ENCODE measurements at regions not wholly inside any gene's neighbourhood (a gene's known extent, or its start where the extent isn't known, plus 50 kb on each side); places are given as distances from the start of the nearest gene placed in this dataset.
"Not testable (repeated sequence)": the region's sequence is repeated elsewhere in the genome, so short reads cannot be mapped to it uniquely, and the experiment has no call there.

DNA sequence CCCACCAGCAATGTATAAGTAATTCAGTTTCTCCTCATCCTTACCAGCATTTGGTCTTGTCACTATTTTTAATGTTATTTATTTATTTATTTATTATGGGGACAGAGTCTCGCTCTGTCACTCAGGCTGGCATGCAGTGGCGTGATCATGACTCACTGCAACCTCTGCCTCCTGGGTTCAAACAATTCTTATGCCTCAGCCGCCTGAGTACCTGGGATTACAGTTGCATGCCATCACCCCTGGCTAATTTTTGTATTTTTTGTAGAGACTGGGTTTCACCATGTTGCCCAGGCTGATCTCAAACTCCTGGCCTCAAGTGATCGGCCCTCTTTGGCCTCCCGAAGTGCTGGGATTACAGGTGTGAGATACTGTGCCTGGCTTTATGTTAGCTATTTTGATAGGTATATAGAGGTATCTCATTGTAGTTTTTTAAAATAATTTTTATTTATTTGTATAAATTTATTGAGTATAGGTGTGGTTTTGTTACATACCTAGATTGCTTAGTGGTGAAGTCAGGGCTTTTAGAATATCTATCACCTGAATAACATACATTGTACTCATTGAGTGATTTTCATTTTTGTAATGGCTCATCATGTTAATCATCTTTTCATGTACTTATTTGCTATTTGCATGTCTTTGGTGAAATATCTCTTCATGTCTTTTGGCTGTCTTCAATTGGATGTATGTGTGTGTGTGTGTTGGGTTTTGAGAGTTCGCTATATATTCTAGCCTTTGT lies 53.3 kb downstream of the TANC2 start:
- no peak for DNase-seq

DNA sequence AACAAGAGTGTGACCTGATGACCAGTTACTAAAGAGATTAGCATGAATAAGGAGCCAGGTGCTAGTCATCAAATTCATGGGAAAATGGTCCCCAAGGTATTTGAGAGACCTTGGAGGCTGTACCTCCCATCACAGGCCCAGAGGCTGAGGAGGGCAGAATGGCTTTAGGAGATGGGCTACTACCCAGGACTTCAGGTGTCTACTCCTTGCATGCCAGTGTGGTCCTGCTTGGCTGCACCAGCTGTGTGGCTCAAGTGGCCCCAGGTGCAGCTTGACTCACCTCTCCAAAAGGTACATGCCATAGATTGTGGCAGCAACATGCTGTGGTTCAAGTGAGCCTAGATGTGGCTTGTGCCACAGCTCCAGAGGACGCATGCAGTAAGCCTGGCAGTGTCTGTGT lies 56.5 kb downstream of the TANC2 start:
- no peak for DNase-seq

DNA sequence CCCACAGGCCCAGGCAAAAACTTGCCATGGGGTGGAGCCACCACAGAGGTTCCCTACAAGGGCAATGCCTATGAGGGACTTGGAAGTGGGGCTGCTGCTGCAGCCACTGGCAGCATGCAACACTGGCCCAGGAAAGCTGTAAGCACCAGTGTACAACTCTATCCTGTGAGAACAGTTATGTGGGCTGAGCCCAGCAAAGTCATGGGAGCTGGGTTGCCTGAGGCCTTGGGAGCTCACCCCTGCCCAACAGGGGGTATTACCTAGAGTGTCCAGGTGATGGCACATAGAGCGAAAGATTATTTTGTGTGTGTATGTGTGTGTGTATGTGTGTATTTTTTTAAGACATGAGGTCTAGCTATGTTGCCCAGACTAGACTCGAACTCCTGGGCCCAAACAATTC lies 57.0 kb downstream of the TANC2 start:
- no peak for DNase-seq

DNA sequence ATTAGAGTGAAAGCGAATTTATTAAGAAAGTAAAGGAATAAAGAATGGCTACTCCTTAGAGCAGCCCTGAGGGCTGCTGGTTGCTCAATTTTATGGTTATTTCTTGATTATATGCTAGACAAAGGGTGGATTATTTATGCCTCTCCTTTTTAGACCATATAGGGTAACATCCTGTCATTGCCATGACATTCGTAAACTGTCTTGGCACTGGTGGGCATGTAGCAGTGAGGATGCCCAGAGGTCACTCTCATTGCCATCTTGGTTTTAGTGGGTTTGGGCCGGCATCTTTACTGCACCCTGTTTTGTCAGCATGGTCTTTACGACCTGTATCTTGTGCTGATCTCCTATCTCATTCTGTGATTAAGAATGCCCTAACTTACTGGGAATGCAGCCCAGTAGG lies 58.2 kb downstream of the TANC2 start:
- DNase-seq = no peak

DNA sequence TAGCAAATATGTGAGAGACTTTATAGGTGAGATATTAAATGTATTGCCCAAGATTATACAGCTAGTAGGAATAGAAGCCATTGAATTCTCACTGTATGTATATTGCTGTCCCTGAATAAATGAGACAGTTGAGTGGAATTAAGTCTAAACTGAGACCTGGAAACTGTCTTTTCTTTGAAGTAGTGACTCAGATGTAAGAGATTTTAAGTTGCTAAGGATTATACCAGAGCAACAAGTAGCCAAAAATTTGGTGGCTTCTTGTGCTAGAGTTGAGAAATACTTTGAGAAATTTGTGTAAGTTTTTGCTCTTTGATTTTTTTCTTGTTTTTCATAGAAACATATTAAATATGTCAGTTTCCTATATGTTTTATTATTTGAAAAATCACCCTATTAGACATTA lies 58.7 kb downstream of the TANC2 start:
- DNase-seq = no peak

DNA sequence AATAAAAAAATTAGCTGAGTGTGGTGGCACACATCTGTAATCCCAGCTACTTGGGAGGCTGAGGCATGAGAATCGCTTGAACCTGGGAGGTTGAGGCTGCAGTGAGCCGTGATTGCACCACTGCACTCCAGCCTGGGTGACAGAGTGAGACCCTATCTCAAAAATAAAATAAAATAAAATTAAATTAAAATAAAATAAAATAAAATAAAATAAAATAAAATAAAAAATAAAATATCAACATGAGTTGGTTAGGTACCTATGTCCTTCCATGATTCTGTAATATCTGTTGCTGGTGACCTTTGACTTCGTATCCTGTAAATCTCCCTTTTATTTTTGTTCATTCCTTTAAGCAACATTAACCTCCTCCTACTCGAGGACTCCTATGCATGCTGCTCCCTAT lies 59.6 kb downstream of the TANC2 start:
- DNase-seq = not testable (repeated sequence)

DNA sequence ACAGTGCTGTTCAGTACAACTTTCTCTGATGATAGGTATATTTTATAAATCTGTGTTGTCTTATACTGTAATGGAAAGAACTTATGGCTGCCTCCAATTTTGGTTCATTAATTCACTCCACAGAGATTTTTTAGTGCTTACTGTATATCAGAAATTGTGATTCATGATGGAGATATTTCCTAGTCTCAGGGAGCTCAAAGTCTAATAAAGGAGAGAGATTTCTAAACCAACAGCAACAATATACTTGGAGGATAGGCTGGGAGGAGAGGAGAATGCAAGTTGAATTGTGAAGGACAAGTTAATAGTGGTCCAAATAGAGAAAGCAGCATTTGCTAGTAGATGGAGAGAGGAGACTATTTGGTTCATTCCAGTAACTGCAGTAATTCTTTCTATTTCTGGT lies 63.5 kb downstream of the TANC2 start:
- DNase-seq = no peak

DNA sequence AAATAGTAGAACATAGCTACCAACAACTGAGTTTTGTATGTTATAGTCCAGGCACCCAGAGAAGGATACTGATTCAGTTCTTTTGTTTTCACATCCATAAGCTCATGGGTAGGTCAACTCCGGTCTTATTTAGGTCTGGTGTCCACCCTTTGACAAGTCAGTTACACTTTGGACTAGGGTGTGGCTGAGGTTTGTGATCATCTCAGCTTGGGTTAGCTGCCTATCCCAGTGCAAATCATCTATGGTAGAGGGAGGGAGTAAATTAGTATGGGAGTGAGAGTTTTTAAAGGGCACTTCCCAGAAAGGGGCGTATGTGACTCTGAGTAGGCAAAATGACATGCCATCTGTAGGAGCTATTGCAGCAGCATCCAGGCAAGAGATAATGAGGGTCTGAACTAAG lies 66.1 kb downstream of the TANC2 start:
- DNase-seq = no peak

DNA sequence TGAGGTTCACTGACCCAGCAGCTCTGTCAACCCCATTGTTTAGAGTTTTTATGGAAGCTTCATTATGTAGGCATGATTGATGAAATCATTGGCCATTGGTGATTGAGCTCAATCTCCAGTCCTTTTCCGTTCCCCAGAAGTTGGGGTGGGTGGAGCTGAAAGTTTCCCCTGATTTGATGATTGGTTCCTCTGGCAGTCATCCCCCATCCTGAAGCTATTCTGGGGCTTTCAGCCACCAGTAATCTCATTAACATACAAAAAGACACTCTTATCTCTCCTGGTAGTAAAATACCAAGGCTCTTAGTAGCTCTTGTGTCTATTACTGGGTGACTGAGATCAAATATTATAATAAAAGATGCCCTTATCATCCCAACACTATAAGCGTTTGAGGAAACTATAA lies 67.1 kb downstream of the TANC2 start:
- DNase-seq = no peak

DNA sequence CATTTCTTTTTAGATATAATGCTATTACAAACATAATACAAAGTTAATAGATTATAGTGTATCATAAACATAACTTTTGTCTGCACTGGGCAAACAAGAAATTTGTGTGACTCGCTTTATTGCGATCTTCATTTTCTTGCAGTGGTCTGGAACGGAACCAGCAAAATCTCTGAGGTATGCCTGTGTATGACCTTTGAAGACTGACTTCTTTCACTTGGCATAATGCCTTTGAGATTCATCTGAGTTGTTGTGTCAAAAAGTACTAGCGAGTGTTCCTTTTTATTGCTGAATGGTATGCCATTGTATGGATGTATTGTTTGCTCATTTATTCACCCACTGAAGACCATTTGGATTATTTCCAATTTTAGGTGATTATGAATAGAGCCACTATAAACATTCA lies 69.2 kb downstream of the TANC2 start:
- no peak for DNase-seq

DNA sequence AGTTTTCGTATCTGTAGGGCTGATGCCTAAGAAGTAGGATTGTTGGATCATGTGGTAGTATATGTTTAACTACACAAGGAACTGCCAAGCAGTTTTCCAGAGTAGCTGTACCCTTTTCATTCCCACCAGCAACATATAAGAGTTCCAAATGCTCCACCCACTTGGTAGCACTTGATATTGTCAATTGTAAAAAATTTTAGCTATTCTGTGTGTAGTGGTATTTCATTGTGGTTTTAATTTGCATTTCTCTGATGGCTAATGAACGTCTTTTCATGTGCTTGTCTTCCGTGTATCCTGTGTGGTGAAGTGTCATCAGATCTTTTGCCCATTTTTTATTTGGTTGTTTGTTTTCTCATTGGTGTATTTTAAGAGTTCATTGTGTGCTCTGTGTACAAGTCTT lies 69.7 kb downstream of the TANC2 start:
- no peak for DNase-seq

DNA sequence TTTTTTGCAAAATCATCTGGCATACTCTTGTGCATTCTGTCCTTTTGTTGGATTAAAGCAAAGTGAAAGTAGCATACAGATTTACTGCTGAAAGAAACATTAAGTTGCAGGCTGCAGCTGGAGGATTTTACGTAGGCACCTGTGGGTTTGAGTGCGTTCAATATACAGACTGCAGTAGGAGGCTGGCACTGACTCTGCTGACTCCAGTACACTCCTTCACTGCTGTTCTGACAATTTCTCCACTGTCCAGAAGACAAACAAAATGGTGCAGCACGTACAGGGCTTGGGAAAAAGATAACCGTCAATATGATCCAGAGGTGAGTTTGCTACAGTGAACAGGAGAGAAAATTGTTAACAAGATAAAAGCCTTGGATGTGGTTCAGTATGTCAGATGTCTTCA lies 73.3 kb downstream of the TANC2 start:
- no peak for DNase-seq

DNA sequence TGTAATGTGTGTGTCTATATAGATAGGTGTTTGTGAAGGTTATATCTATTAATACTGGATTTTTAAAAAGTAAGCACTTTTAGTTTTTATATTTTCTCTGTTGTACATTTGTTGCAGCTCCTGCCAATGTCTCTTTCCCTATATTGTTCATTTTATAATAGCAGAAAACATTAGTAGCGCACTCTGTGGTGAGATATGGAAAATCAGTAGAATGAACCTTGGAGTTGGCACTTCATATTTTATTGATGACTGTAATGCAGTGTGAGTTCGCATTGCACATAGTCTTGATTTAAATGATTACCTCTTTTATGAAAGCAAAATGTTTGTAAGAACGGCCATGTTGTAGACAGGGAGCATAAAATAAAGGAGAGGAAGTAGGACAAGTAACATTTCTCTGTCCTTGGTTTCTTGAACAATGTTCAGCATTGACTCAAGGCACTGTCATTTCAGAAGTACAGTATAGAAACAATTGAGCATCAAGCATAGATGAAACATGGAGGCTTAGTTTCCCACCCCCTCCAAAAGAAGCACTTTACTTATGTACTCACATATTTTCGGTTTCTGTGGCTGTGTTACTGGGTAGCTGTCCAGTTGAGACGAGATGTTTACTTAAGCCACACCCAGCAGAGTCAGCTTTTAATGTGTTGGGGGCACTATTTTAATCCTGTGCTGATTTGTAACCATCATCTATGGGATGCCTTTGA lies 74.0 kb downstream of the TANC2 start:
- no peak for DNase-seq

DNA sequence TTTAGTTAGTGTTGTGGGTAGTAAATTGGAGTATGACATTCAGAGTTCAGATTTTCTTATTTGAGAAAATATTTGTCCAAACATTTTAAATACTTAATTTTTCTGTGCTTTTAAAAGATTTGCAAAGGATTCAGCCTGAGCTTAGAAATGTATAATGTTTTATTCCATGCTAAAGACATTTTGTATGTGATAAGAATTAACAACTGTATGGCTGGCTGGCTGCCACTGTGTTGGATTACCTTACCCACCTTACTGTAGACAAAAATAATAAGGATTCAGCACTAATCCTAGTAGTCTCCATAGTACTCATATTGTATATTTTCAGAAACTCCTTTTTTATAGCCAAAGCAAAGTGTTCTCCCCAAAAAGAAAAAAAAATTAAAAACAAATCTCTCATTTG lies 74.8 kb downstream of the TANC2 start:
- DNase-seq = no peak

DNA sequence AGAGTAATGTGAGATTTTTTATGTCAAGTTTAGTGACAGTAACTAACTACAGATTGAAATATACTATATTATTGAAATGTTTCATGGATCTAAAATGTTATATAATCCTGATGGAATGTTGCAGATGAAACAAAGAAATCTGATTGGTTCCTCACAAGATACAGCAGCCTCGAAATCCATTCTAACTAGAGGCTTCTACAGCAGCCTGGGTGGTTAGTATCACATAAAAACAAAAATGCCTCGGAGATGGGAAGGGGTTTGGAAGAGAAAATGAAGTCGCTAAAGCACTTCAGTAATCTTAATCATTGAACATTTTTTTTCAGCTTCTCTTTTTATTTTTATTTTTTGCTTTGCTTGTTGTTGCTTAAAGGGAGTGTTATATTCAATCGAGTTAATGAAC lies 75.2 kb downstream of the TANC2 start:
- no peak for DNase-seq

DNA sequence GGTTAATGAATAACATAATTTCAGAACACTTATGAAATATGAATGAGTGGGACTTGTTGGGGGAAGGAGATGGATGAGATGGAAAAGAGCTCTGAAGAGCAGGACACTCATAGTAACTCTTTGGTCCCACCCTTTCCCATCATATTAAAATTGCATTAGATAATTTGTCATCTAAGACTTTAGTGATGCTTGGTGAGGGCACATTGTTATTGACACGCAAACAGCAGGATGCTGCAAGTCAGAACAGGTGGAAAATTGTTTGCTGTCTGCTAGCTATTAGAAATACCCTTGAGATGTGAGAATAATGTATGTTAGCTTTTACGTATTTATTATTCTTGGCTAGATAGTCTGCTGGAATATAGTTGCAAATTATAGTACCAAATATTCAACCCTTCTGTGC lies 75.7 kb downstream of the TANC2 start:
- no peak for DNase-seq

DNA sequence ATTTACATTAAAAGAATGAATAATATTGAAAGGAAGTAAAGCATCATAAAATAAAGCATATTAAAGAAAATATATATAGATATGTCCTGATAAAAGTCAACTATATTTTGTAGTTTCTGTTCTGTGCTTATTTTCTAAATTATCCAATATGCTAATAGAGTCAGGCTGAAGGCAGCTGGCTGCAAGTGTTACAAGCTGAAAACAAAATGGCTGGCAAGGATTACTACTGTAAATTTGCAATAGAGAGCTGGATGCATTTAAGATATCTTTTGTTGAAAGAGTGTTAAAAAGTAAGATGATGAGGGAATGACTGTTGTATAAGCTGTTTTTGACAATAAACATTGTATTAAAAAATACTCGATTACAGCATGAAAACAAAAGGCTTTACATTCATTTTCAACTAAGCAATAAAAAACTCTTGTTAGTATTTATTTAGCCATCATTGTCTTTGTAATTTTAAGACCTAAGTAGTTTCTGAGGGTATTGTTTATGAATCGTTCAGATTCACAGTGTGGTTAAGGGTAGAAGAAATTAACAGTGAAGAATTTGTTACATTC lies 76.3 kb downstream of the TANC2 start:
- no peak for DNase-seq

DNA sequence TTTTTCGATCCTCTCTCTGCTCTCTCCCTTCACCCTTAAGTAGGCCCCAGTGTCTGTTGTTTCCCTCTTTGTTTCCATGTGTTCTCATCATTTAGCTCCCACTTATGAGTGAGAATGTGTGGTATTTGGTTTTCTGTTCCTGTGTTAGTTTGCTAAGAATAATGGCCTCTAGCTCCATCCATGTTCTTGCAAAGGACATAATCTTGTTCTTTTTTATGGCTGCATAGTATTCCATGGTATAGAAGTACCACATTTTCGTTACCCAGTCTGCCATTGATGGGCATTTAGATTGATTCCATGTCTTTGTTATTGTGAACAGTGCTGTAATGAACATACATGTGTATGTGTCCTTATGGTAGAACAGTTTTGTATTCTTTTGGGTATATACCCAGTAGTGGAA lies 91.5 kb downstream of the TANC2 start:
- not testable (repeated sequence) for DNase-seq

DNA sequence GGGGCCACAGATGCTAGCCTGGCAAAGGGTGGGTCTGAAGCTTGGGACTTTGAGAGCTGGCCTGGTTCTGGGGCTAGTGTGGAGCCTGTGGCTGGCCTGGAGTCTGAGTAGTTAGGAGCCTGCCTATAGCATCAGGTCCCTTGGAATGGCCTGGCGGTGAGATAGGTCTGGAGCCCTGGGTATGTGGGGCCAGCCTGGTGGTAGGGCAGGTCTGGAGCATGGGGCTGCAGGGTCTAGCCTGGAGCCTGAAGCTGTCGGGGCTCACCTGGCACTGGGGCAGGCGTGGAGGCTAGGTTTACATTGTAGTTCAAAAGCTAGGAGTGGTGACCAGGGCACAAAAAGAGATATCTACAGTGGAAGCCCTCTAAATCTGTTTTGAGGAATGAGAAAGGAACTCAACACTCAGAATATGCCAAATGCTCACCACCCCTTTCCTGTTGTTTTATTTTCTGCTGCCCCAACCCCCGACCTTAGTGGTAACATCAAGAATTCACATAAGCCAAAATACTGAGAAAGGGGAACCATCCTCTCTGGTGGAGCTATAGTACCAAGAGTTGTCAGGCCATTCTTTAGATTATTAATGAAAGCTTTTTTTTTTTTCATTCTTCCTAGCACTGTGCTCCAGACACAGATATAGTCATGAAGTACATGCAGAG lies 100.3 kb downstream of the TANC2 start:
- DNase-seq = no peak

DNA sequence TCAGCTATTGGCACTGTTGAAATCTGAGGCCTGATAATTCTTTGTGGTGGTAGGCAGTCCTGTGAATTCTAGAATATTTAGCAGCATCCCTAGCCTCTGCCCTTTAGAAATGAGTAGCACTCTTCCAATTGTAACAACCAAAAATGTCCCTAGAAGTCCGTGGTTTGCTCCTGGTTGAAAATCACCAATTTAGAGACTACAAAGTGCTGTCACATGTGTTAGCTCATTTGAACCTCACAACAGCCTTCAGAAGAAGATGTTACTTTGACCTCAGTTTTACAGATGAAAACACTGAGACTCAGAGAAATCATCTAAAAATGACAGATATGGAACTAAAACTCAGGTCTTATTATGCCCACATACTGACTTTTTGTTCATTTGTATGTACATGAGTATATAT lies 103.2 kb downstream of the TANC2 start:
- DNase-seq = no peak

DNA sequence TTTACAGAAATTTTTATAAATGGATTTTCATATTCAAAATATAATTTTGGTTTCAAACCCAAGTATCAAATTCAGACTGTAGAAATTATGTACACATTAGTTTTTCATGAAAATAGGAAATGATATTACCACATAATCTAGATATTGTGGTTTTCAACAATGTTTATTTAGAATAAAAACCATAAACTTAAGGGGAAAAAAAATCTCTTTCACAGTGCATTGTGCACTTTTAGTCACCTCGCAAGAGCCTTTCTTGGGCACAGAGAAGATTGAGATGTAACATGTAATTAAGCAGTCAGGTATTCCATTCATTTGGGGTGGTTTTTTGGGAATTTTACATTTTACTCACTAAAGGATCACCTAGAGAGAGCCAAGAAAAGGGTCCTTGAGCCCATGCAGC lies 104.0 kb downstream of the TANC2 start:
- no peak for DNase-seq

DNA sequence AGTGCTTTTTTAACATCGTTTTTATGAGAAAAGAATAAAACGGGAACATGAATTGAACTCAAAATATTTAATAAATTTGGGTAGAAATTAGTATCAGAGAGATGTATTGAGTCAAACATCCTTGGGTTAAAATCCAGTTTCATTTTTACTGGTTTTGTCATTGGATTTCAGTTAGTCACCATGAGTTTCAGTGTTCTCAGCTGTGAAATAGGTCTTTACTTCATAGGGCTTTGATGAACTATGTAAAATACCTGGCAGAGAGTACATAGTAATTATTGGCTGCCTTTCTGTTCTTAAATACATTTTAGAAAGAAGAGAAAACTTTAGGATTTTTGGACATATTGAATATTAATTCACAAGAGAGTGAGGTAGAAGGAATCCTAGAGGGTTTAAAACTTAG lies 105.8 kb downstream of the TANC2 start:
- no peak for DNase-seq

DNA sequence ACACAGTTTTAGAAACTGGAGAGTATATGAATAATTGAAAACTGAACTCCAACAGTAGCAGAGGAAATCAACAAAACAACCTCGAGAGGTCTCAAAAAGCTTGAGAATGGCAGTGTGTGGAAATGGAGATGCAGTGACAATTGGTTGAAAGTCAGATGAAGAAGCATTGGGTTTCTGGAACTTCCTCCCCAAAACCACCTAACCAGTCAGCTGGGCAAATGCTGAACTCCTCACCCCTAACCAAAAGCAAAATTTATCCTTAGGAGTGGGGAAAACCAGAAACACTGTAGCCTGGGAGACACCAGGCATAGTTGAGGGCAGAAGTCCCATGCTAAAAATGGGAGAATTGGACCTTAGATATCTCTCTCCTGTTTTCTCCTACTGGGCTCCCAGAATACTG lies 109.9 kb downstream of the TANC2 start:
- DNase-seq = no peak

DNA sequence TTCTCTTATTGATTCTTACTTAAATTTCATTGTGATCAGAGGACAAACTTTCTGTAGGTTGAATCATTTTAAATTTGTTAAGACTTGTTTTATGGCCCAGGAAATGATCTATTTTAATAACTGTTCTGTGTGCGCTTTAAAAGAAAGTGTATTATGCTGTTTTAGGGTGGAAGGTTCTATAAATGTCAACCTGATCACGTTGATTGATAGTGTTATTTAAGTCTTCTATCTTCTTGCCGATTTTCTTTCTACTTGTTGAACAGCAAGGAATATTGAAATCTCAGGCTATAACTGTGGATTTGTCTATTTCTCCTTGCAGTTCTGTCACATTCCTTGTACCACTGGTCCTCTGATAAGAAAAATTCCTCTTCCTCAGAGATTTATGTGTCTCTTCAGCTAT lies 112.7 kb downstream of the TANC2 start:
- DNase-seq = no peak
